GM19240 (cell line): ENCODE measurements at regions not wholly inside any gene's neighbourhood (a gene's known extent, or its start where the extent isn't known, plus 50 kb on each side); places are given as distances from the start of the nearest gene placed in this dataset.
"Not testable (repeated sequence)": the region's sequence is repeated elsewhere in the genome, so short reads cannot be mapped to it uniquely, and the experiment has no call there.

Experiments used
- DNase-seq: peaks from one replicate; pipeline ENCODE4 v3.0.0; 2011; ENCODE audit warnings: low spot score; ENCODE audit not compliant: insufficient read length

- no peak for DNase-seq
These were observed 1157.4 kb downstream of the TBC1D22A start for GRCh38 chr22:47919893-47920292.

- DNase-seq = no peak
These were observed 1156.6 kb downstream of the TBC1D22A start for GRCh38 chr22:47919001-47919441.

GRCh38 chr22:47918276-47918921 lies 1155.9 kb downstream of the TBC1D22A start:
- DNase-seq = no peak

GRCh38 chr22:47914481-47915097 lies 1152.1 kb downstream of the TBC1D22A start:
- no peak for DNase-seq

- no peak for DNase-seq
These were observed 1140.3 kb downstream of the TBC1D22A start for GRCh38 chr22:47902646-47903180.

- DNase-seq = no peak
These were observed 1139.5 kb downstream of the TBC1D22A start for GRCh38 chr22:47901911-47902310.

- DNase-seq = no peak
These were observed 1137.4 kb downstream of the TBC1D22A start for GRCh38 chr22:47899894-47900293.

- DNase-seq = no peak
These were observed 1136.5 kb downstream of the TBC1D22A start for GRCh38 chr22:47898946-47899345.

- DNase-seq = no peak
These were observed 1129.2 kb downstream of the TBC1D22A start for GRCh38 chr22:47891609-47892008.

GRCh38 chr22:47888817-47889216 lies 1126.4 kb downstream of the TBC1D22A start:
- DNase-seq = no peak

GRCh38 chr22:47884775-47885174 lies 1122.3 kb downstream of the TBC1D22A start:
- no peak for DNase-seq

GRCh38 chr22:47884200-47884599 lies 1121.8 kb downstream of the TBC1D22A start:
- DNase-seq = no peak

- no peak for DNase-seq
These were observed 1121.3 kb downstream of the TBC1D22A start for GRCh38 chr22:47883757-47884156.

GRCh38 chr22:47879346-47879745 lies 1116.9 kb downstream of the TBC1D22A start:
- DNase-seq = no peak

- no peak for DNase-seq
These were observed 1116.0 kb downstream of the TBC1D22A start for GRCh38 chr22:47878460-47878859.

GRCh38 chr22:47872761-47873535 lies 1110.5 kb downstream of the TBC1D22A start:
- DNase-seq = no peak

GRCh38 chr22:47865626-47866025 lies 1103.2 kb downstream of the TBC1D22A start:
- DNase-seq = no peak

GRCh38 chr22:47862394-47862793 lies 1099.9 kb downstream of the TBC1D22A start:
- DNase-seq = no peak

- not testable (repeated sequence) for DNase-seq
These were observed 1098.5 kb downstream of the TBC1D22A start for GRCh38 chr22:47860907-47861306.

GRCh38 chr22:47859881-47860525 lies 1097.6 kb downstream of the TBC1D22A start:
- DNase-seq = no peak

- no peak for DNase-seq
These were observed 1096.4 kb downstream of the TBC1D22A start for GRCh38 chr22:47858773-47859306.
